ENCODE measurements at regions not wholly inside any gene's neighbourhood (a gene's known extent, or its start where the extent isn't known, plus 50 kb on each side); places are given as distances from the start of the nearest gene placed in this dataset.

DNA sequence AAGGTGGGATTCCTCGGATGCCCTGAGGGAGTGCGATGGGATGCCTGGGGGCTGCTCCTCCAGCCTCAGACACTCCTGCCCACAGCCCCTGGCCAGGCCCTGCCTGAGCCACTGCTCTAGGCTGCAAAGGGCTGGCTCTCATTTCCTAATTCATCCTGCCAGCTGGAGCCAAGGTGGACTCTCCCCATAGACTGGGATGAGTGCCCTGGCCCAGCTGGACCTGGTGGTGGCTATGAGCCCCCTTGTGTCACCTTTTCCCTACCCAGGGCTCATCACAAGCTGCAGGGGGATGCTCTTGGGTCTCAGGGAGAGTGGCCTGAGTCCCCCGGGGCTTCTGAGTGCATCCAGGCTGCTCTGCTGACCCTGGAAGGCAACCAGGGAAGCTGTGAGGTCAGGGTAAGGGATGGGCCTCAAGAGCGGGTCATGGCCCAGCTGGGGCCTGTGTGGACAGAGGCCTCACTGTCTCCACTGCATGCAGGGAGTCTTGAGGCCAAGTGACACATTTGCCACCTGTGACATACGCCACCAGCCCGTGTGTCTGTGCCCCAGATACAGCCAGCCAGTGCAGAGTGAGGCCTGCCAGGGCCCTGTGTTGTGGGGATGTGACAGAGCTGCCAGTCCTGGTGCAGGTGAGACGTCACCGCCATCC, 102.7 kb upstream of the IER5L start:
- no peaks in the 10 kb centered on the region for H3K79me2 ChIP-seq (ENCODE audit: control insufficient read depth, low read length)
- TF ChIP-seq EZH2phosphoT487 (IDR thresholded peaks at IDR 0.05; ENCODE audit: borderline replicate concordance, low read length) = no peak
- TF ChIP-seq, protein P1, sequence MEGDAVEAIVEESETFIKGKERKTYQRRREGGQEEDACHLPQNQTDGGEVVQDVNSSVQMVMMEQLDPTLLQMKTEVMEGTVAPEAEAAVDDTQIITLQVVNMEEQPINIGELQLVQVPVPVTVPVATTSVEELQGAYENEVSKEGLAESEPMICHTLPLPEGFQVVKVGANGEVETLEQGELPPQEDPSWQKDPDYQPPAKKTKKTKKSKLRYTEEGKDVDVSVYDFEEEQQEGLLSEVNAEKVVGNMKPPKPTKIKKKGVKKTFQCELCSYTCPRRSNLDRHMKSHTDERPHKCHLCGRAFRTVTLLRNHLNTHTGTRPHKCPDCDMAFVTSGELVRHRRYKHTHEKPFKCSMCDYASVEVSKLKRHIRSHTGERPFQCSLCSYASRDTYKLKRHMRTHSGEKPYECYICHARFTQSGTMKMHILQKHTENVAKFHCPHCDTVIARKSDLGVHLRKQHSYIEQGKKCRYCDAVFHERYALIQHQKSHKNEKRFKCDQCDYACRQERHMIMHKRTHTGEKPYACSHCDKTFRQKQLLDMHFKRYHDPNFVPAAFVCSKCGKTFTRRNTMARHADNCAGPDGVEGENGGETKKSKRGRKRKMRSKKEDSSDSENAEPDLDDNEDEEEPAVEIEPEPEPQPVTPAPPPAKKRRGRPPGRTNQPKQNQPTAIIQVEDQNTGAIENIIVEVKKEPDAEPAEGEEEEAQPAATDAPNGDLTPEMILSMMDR (IDR thresholded peaks at IDR 0.05; ENCODE audit: low read depth, low read length, poor library complexity, severe bottlenecking) = no peak
- H3K36me3 ChIP-seq (ENCODE audit: control insufficient read depth, low read length) = no peaks in the 10 kb centered on the region
- no peaks in the 10 kb centered on the region for H3K9me2 ChIP-seq (replicated peaks; ENCODE audit: control insufficient read depth, low read length)
- H3K27ac ChIP-seq (ENCODE audit: low read depth, low read length) = no peak overlapping the region
- H3K4me3 ChIP-seq (ENCODE audit: low read length) = no peak overlapping the region
- no peaks in the 10 kb centered on the region; the same call in 1 of the 2 replicates for H3K27me3 ChIP-seq (ENCODE audit: control insufficient read depth, low read length)
- no peaks in the 10 kb centered on the region; the same call in 1 of the 2 replicates for H3K4me1 ChIP-seq (ENCODE audit: control insufficient read depth, low read length)
- no peaks in the 10 kb centered on the region for H3K9me3 ChIP-seq (ENCODE audit: control insufficient read depth, insufficient read depth, low read length)
- no peak overlapping the region for H3K4me2 ChIP-seq (ENCODE audit: low read length)
- no peaks in the 10 kb centered on the region for H3F3A ChIP-seq (ENCODE audit: control insufficient read depth, insufficient read depth)
- no peaks in the 10 kb centered on the region for H4K20me1 ChIP-seq (ENCODE audit: control insufficient read depth, insufficient read depth, low read depth, low read length)

DNA sequence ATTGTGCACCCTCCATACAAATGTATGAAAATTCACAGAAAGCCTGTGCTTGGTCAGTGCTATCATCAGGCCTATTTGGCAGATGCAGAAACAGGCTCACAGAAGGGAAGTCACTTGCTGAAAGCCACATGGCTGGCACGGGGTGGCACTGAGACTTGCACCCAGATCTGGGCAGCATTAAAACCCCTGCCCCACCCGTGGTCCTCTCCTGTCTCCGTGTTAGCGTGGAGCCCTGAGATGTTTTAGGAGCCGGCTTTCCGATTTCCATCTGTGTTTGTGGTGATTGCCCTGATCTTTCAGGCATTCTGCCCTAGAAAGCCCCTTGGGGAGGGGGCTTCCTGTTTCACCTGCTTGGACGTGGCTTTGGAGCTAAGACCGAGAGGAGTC, 102.2 kb upstream of the IER5L start:
- Histone ChIP-seq H3K79me2 (ENCODE audit: control insufficient read depth, low read length) (no peaks in the 10 kb centered on the region), H3K4me1 (ENCODE audit: control insufficient read depth, low read length) (no peaks in the 10 kb centered on the region; the same call in 1 of the 2 replicates), H3K9me3 (ENCODE audit: control insufficient read depth, insufficient read depth, low read length) (no peaks in the 10 kb centered on the region), H3K4me3 (ENCODE audit: low read length) (no peak overlapping the region), H3K27ac (ENCODE audit: low read depth, low read length) (no peak overlapping the region), H3K36me3 (ENCODE audit: control insufficient read depth, low read length) (no peaks in the 10 kb centered on the region), H3K4me2 (ENCODE audit: low read length) (no peak overlapping the region), H4K20me1 (ENCODE audit: control insufficient read depth, insufficient read depth, low read depth, low read length) (no peaks in the 10 kb centered on the region), H3K27me3 (ENCODE audit: control insufficient read depth, low read length) (no peaks in the 10 kb centered on the region; the same call in 1 of the 2 replicates), H3F3A (ENCODE audit: control insufficient read depth, insufficient read depth) (no peaks in the 10 kb centered on the region), H3K9me2 (replicated peaks; ENCODE audit: control insufficient read depth, low read length) (no peaks in the 10 kb centered on the region)
- TF ChIP-seq EZH2phosphoT487 (IDR thresholded peaks at IDR 0.05; ENCODE audit: borderline replicate concordance, low read length) = no peak
- TF ChIP-seq, protein P1 (IDR thresholded peaks at IDR 0.05; ENCODE audit: low read depth, low read length, poor library complexity, severe bottlenecking) = no peak

DNA sequence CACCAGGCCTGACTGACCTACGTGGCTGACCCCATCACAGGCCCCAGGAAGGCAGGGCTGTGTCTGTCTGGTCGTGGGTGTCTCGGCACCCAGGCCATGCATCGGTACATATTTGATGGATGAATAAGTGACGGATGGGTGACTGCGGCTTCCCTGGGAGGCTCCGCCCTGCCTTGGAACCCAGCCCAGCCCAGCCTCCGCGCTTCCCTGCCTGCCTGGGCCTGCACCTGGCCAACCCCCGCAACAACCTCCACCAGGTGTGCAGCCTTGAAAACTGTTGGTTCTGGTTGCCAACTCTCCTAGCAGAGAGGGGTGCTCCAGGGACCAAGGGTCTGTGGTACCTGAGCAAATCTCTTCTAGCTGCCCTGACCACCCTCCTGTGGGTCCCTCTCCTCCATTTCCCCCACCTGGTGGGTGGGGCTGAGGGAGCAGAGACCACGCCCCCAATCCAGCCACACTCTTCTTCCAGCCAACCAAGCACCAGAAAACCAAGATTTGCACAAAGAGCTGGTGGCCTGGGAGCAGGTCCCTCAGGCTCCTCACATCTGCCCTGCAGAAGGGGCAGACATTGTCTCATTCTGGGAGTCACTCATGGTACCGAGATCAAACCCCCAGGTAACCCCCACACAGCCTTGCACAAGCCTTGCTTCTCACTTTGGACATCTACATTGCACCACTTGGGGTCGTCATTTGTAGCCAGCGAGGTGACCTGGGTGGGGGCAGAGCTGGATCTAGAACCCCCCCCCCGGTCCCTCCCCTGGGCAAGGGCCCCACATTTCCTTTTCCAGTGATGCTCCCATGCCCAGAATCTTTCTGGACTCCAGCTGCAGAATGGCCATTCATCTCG, 100.6 kb upstream of the IER5L start:
- Histone ChIP-seq H3K4me2 (ENCODE audit: low read length) (no peak overlapping the region), H3F3A (ENCODE audit: control insufficient read depth, insufficient read depth) (no peaks in the 10 kb centered on the region), H3K4me1 (ENCODE audit: control insufficient read depth, low read length) (no peaks in the 10 kb centered on the region), H3K79me2 (ENCODE audit: control insufficient read depth, low read length) (no peaks in the 10 kb centered on the region), H3K9me3 (ENCODE audit: control insufficient read depth, insufficient read depth, low read length) (no peaks in the 10 kb centered on the region), H3K9me2 (replicated peaks; ENCODE audit: control insufficient read depth, low read length) (no peaks in the 10 kb centered on the region), H3K36me3 (ENCODE audit: control insufficient read depth, low read length) (no peaks in the 10 kb centered on the region), H3K27me3 (ENCODE audit: control insufficient read depth, low read length) (no peaks in the 10 kb centered on the region; the same call in 1 of the 2 replicates), H4K20me1 (ENCODE audit: control insufficient read depth, insufficient read depth, low read depth, low read length) (no peaks in the 10 kb centered on the region), H3K4me3 (ENCODE audit: low read length) (no peak overlapping the region), H3K27ac (ENCODE audit: low read depth, low read length) (no peak overlapping the region)
- TF ChIP-seq, protein P1 (IDR thresholded peaks at IDR 0.05; ENCODE audit: low read depth, low read length, poor library complexity, severe bottlenecking) = no peak
- TF ChIP-seq EZH2phosphoT487 (IDR thresholded peaks at IDR 0.05; ENCODE audit: borderline replicate concordance, low read length) = no peak

Measured in DOHH2 (cell line).